Endothelial cell of umbilical vein (primary cell): ENCODE measurements at regions not wholly inside any gene's neighbourhood (a gene's known extent, or its start where the extent isn't known, plus 50 kb on each side); places are given as distances from the start of the nearest gene placed in this dataset.

Source experiments
- BruUV-seq: library from RNA; stranded (reverse); fragments of 400-500 nt; replicated peaks from 2 replicates; lab custom pipeline; 2021; lab: Mats Ljungman, UMichigan
- CTCF ChIA-PET: fragments of 300-600, 350-600 bp; sonication (Branson Sonifier 250); formaldehyde crosslinking; loops from one replicate; lab custom pipeline; 2021; ENCODE audit warnings: antibody characterized with exemption, inconsistent platforms; lab: Charles Lee
- POLR2A ChIA-PET: fragments of 300-600, 350-600 bp; sonication (Branson Sonifier 250); formaldehyde crosslinking; loops from one replicate; lab custom pipeline; 2021; ENCODE audit warnings: antibody characterized with exemption, inconsistent platforms; lab: Charles Lee
- DNase-seq: peaks from one replicate; pipeline ENCODE4 v3.0.0-alpha.2; 2011; ENCODE audit warnings: low read depth, low spot score
- FAIRE-seq: peaks from 2 replicates; lab custom pipeline; 2011; peaks lifted over from hg19 to GRCh38; lab: Jason Lieb, UNC
- H2AFZ ChIP-seq: 2 replicates; pipeline ENCODE4 v1.6.0; 2012; ENCODE audit warnings: low read depth, low read length, control low read depth, inconsistent platforms
- H3K27ac ChIP-seq: 2 replicates; pipeline ENCODE4 v1.5.1; 2011; ENCODE audit warnings: low read depth, mild to moderate bottlenecking, control low read depth, low read length, moderate library complexity; ENCODE audit not compliant: insufficient read depth
- H3K27me3 ChIP-seq, 2 experiments: 2 replicates each; pipeline versions ENCODE4 v1.6.0 to v1.6.1; 2011; ENCODE audit warnings: low read length in 2 of 2, mixed read lengths in 1 of 2; ENCODE audit not compliant: control insufficient read depth in 2 of 2, insufficient read depth in 2 of 2
- H3K36me3 ChIP-seq, 2 experiments: 2 replicates in 1 of 2; 3 replicates in 1 of 2; pipeline ENCODE4 v1.5.1; 2011; ENCODE audit warnings: low read length in 2 of 2, mild to moderate bottlenecking in 1 of 2, moderate library complexity in 1 of 2; ENCODE audit not compliant: control insufficient read depth in 2 of 2, insufficient read depth in 2 of 2; ENCODE audit errors: extremely low read depth in 1 of 2
- H3K4me1 ChIP-seq: 3 replicates; pipeline ENCODE4 v1.5.1; 2011; ENCODE audit warnings: mild to moderate bottlenecking, low read length; ENCODE audit not compliant: control insufficient read depth, insufficient read depth; ENCODE audit errors: extremely low read depth
- H3K4me2 ChIP-seq: 2 replicates; pipeline ENCODE4 v1.6.1; 2011; ENCODE audit warnings: low read length, control low read depth, mixed read lengths; ENCODE audit not compliant: insufficient read depth
- H3K4me3 ChIP-seq, 3 experiments: fragments of 200-600 bp in 1 of 3; sonication (generic), shearing (Covaris generic) in 1 of 3; replicated peaks in 1 of 3; 2 replicates each; pipeline ENCODE4 v1.5.1; 2011 to 2016; ENCODE audit warnings: control low read depth in 3 of 3, low read length in 3 of 3, mild to moderate bottlenecking in 2 of 3, inconsistent platforms in 1 of 3, low read depth in 1 of 3, moderate library complexity in 1 of 3; ENCODE audit not compliant: insufficient read depth in 1 of 3
- H3K79me2 ChIP-seq: 2 replicates; pipeline ENCODE4 v1.6.0; 2012; ENCODE audit warnings: low read length, inconsistent platforms; ENCODE audit not compliant: control insufficient read depth, insufficient read depth
- H3K9ac ChIP-seq: replicated peaks from 2 replicates; pipeline ENCODE3; 2011; ENCODE audit warnings: low read length, control low read depth; ENCODE audit not compliant: insufficient read depth; ENCODE audit errors: extremely low read depth
- H3K9me1 ChIP-seq: replicated peaks from 3 replicates; pipeline ENCODE4 v1.6.0; 2011; ENCODE audit warnings: mild to moderate bottlenecking, low read length; ENCODE audit not compliant: control insufficient read depth, insufficient read depth; ENCODE audit errors: extremely low read depth
- H3K9me3 ChIP-seq: replicated peaks from 2 replicates; pipeline ENCODE4 v1.5.1; 2012; ENCODE audit warnings: low read length, inconsistent platforms; ENCODE audit not compliant: control insufficient read depth, insufficient read depth
- H4K20me1 ChIP-seq: replicated peaks from 2 replicates; pipeline ENCODE3; 2011; ENCODE audit warnings: mild to moderate bottlenecking, low read length; ENCODE audit not compliant: control insufficient read depth, insufficient read depth; ENCODE audit errors: extremely low read depth
- CTCF ChIP-seq, 2 donors: IDR thresholded peaks; 1 replicate in 1 of 2; 2 replicates in 1 of 2; pipeline ENCODE4 v1.5.1; 2011; ENCODE audit warnings: low read length in 2 of 2, mild to moderate bottlenecking in 2 of 2, moderate library complexity in 2 of 2, control low read depth in 1 of 2, inconsistent platforms in 1 of 2, low read depth in 1 of 2; ENCODE audit not compliant: insufficient read depth in 1 of 2; ENCODE audit errors: extremely low read depth in 1 of 2
- EZH2 ChIP-seq: IDR thresholded peaks from 2 replicates; pipeline ENCODE4 v1.6.1; 2012; ENCODE audit warnings: borderline replicate concordance, low read depth, mild to moderate bottlenecking, moderate library complexity, low read length, inconsistent platforms; ENCODE audit not compliant: severe bottlenecking
- FOS ChIP-seq: IDR thresholded peaks from 2 replicates; pipeline ENCODE4 v1.6.1; 2011; ENCODE audit warnings: mild to moderate bottlenecking, low read length, moderate library complexity, borderline replicate concordance; ENCODE audit not compliant: insufficient read depth
- GATA2 ChIP-seq: IDR thresholded peaks from 2 replicates; pipeline ENCODE4 v1.7.0; 2011; ENCODE audit warnings: low read depth, mild to moderate bottlenecking, moderate library complexity, mixed read lengths, low read length; ENCODE audit not compliant: insufficient read length, insufficient read depth
- JUN ChIP-seq: IDR thresholded peaks from 2 replicates; pipeline ENCODE4 v1.6.1; 2011; ENCODE audit warnings: borderline replicate concordance, low read depth; ENCODE audit not compliant: insufficient read length, insufficient read depth
- MAX ChIP-seq: IDR thresholded peaks from 2 replicates; pipeline ENCODE4 v1.6.1; 2011; ENCODE audit not compliant: insufficient read depth, insufficient read length
- MYC ChIP-seq: IDR thresholded peaks from one replicate; pipeline ENCODE4 v1.6.1; 2011; ENCODE audit warnings: mild to moderate bottlenecking, low read depth, low read length
- POLR2A ChIP-seq: IDR thresholded peaks from 2 replicates; pipeline ENCODE4 v1.6.1; 2012; ENCODE audit warnings: low read depth, mild to moderate bottlenecking, control low read depth, low read length
- POLR2AphosphoS5 ChIP-seq: IDR thresholded peaks from 2 replicates; pipeline ENCODE4 v1.6.1; 2012; ENCODE audit warnings: low read depth, mild to moderate bottlenecking, control low read depth, low read length, moderate library complexity; ENCODE audit not compliant: insufficient read depth
- dilution Hi-C: fragments of 300-500 bp; cut with MboI; formaldehyde crosslinking; loops from one replicate; pipeline ENCODE4 v1.15.0; 2019; ENCODE audit warnings: low sequenced_read_pairs; ENCODE audit not compliant: extremely low pct_ligation_motif_present
- intact Hi-C: fragments of 100-400 bp; cut with micrococcal nuclease; formaldehyde crosslinking; loops from one replicate; pipeline ENCODE4 v1.10.0; 2022

- dilution Hi-C loops = no loop called here
- intact Hi-C loops = no loop called here
- Histone ChIP-seq H2AFZ (no peak overlapping the region), H3K9me3 (peaks cover 7% of the 10 kb centered on the region), H3K27ac (no peak overlapping the region), H3K79me2 (no peaks in the 10 kb centered on the region), H3K4me3 (no peak overlapping the region), H3K27me3 (no peaks in the 10 kb centered on the region), H4K20me1 (no peaks in the 10 kb centered on the region), H3K4me2 (no peak overlapping the region), H3K9me1 (no peaks in the 10 kb centered on the region), H3K9ac (no peak overlapping the region), H3K4me1 (no peaks in the 10 kb centered on the region), H3K36me3 (no peaks in the 10 kb centered on the region)
- BruUV-seq = no TSS peak
- TF ChIP-seq POLR2A = no peak
- TF ChIP-seq JUN = no peak
- TF ChIP-seq FOS = no peak
- TF ChIP-seq MAX = no peak
- no peak for TF ChIP-seq CTCF (IDR thresholded peaks at IDR 0.05; ENCODE audit: extremely low read depth in 1 of 2, insufficient read depth in 1 of 2, low read depth in 1 of 2, low read length in 2 of 2)
- TF ChIP-seq POLR2AphosphoS5 = no peak
- no peak for TF ChIP-seq GATA2
- no peak for TF ChIP-seq MYC
- no peak for TF ChIP-seq EZH2
- DNase-seq = no peak
- ChIA-PET CTCF (no interaction called here), POLR2A (no interaction called here)
- FAIRE-seq = no peak
These were observed 541.4 kb downstream of the TCERG1L start for GRCh38 chr10:130770018-130770630.
